ENCODE measurements at regions not wholly inside any gene's neighbourhood (a gene's known extent, or its start where the extent isn't known, plus 50 kb on each side); places are given as distances from the start of the nearest gene placed in this dataset.
"Not testable (repeated sequence)": the region's sequence is repeated elsewhere in the genome, so short reads cannot be mapped to it uniquely, and the experiment has no call there.

DNA sequence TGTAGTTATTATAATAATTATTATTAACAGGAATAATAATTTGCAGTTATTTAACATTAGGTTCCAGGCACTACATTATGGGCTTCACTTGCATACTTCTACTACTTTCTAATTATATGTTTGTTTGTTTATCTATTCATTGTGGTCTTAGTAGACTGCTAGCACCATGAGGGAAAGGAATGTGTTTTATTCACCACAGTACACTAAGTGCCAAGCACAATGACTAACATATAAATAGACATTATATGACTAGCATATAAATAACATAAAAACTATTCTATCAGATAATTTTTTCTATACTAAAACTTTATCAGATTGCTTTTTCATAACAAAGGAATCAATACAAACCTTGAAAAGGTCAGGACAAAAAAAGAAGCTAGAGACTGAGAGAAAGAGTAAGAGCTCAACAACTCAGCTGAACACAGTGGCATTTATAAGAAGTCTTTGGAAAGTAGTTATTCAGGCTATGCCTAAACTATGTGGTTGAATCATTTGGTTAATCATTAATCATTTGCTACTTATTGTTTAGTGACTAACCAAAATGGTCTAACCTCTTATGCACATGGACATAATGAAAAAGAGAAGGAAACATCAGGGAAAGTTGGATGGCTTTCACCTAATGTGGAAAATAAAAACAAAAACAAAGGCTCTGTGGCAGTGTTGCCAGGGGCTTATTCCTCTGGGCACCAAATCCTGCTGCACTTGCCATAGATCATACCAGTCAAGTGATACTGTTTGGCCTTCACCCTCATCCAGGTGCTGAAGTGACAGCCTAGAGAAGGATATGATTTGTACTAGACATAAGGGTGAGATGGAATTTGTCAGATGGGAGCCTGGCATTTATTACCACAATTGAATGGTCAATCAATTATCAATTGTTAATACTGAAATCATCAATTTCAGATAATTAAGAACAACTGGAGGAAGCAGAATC is 174.9 kb downstream of the ETAA1 start:
- no peak for DNase-seq (ENCODE audit: low read depth)

- no peak for DNase-seq (ENCODE audit: low read depth)
Measured at GRCh38 chr2:67572721-67573435, 175.7 kb downstream of the ETAA1 start.

DNA sequence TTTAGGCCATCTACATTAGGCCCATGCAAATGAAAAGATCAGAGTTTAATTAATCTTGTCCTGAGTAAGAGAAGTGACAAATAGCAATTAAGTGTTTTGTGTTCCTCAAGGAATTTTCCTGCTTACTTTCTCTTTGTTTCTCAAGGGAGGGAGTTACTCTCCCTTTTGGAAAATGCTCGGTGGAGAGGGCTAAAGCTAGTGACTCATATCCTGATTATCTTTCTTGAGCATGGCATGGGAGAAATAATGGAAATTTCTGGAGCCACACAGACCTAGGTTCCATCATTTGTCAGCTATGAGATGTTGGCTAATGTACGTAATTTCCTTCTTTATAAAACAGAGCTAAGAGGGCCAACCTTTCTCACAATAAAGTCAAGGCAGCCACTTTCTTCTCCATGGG is 177.1 kb downstream of the ETAA1 start:
- DNase-seq (ENCODE audit: low read depth) = no peak

DNA sequence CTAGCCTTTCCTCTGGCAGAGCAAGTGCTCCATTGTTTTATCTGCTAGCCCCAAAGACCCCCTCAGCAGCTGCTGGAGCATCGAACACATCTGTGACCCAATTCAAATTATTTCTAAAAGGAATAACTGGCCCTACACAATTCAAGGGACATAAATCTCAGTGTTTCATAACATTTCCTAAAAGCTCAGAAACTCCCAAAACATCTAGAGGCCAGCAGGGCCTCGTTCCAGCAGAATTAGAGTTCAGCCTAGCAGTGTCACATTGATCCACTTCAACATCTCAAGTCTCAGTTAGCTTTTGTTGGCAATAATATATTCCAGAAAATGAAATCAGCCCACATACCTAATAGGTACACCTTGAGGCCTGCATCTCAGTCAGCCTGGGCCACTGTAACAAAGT is 179.1 kb downstream of the ETAA1 start:
- DNase-seq (ENCODE audit: low read depth) = no peak

DNA sequence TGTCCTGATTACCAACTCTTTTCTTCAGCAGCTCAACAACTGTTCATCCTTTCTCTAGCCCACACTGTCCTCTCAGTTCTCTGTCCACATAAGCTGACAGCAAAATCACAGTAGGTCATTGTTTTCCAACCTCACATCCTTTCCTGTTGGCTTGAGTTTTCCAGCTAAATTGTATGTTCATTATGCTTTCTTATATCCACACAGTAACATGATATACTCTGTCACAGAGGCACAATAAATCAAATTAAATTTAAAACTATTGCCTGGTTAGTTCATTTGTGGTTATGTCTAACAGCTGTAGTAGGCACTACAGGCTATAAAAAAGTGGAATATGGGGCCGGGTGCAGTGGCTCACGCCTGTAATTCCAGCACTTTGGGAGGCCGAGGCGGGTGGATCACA is 179.9 kb downstream of the ETAA1 start:
- no peak for DNase-seq (ENCODE audit: low read depth)

DNA sequence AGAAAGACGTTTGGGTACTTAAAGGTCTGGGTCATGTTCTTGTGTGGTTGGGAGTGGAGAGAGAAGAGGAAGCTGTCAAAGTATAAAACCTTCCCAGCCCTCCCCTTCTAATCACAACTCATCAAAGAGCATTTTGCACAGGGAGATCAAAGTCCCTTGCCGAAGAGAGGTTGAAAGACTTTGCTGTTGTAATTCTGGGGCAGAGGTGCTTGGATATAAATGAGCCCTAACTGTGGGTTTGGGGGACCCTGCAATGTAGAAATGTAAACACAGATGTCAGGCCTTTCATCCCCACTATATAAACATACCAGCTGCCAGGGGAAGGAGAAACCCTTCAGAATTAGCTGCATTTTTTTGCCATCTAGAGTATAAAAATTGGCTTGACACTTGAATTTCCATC is 182.1 kb downstream of the ETAA1 start:
- no peak for DNase-seq (ENCODE audit: low read depth)

DNA sequence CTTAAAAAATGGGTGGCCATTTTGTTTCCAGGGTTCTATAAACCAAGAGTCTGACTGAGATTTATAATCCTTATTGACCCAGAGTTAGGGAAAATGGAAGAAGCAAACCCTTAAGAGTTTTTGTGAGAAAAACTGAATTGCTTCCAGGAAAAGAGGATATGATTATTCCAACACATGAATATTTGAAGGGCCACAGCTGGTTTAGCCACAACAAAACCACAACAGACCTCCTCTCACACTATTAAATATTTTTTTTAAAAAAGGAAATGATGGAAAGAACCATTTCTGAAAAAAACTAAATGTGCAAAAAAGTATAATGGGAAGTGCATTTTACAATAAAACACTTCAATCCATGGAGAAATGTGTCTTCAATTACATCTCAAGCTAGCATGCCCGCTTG is 182.7 kb downstream of the ETAA1 start:
- DNase-seq (ENCODE audit: low read depth) = no peak

GRCh38 chr2:67581751-67582150 is 184.6 kb downstream of the ETAA1 start:
- DNase-seq (ENCODE audit: low read depth) = no peak

GRCh38 chr2:67583185-67583584 is 186.1 kb downstream of the ETAA1 start:
- no peak for DNase-seq (ENCODE audit: low read depth)

- DNase-seq (ENCODE audit: low read depth) = no peak
Measured at GRCh38 chr2:67585400-67585799, 188.3 kb downstream of the ETAA1 start.

- not testable (repeated sequence) for DNase-seq (ENCODE audit: low read depth)
Measured at GRCh38 chr2:67589121-67589520, 192.0 kb downstream of the ETAA1 start.

- not testable (repeated sequence) for DNase-seq (ENCODE audit: low read depth)
Measured at GRCh38 chr2:67594522-67594921, 197.4 kb downstream of the ETAA1 start.

- DNase-seq (ENCODE audit: low read depth) = no peak
Measured at GRCh38 chr2:67596871-67597270, 199.7 kb downstream of the ETAA1 start.

GRCh38 chr2:67599561-67599960 is 202.4 kb downstream of the ETAA1 start:
- no peak for DNase-seq (ENCODE audit: low read depth)

DNA sequence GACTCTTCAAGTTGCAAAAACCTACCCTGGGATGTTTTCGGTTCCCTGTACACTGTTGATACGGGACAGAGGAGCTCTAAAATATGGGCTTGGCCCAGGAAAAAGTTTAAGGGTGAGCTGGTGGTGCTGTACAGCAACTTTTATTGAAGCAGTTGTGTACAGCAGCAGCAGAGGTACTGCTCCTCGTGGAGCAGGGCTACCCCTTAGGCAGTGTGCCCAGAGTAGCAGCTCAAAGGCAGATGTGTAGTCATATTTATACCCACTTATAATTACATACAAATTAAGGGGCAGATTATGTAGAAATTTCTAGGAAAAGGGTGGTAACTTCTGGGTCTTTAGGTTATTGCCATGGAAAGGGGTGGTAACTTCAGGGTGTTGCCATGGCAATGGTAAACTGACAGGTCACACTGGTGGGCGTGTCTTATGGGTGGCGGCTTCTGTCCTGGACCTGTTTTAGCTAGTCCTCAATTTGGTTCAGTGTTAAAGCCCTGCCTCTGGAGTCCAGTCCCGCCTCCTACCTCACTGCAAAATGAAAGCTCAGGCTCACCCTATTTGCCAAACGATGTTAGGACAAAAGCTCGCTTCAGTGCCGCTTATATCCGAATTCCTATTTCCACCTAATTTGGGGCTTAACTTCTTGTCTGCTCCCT is 203.2 kb downstream of the ETAA1 start:
- DNase-seq (ENCODE audit: low read depth) = no peak

DNA sequence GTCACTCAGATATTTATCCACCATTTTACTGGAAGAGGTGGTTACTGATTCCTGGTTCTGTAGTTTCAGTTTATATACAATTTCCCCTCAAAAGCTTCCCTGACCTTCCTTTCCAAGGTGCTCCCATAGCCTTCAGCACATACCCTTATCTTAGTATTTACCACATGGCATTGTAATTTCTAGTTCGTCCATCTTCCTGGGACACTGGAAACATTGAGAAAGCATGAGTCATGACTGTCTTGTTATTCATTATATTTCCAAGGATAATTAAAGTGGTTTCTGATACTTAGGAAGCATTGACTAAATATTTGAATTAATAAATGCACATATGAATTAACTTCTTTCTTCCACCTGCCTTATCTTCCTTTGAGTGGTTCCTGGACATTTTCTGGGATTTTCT is 203.8 kb downstream of the ETAA1 start:
- no peak for DNase-seq (ENCODE audit: low read depth)

DNA sequence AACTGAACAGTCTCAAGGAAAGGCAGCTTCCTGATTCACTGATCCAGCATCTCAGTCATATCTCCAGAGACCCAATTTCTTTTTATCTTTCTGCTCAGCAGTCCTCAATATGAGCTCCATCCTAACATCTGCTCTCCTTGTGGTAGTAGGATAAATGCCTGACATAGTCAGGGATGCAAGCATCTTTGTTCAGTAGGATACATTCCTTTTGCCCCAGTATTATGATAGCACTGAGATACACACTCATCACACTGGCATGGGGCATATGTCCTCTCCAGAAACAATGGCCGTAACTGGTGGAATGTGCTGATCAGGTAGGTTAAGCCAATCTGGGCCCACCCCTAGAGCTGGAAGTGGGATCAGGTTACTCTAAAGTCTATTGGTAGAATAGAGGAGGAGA is 207.2 kb downstream of the ETAA1 start:
- no peak for DNase-seq (ENCODE audit: low read depth)

DNA sequence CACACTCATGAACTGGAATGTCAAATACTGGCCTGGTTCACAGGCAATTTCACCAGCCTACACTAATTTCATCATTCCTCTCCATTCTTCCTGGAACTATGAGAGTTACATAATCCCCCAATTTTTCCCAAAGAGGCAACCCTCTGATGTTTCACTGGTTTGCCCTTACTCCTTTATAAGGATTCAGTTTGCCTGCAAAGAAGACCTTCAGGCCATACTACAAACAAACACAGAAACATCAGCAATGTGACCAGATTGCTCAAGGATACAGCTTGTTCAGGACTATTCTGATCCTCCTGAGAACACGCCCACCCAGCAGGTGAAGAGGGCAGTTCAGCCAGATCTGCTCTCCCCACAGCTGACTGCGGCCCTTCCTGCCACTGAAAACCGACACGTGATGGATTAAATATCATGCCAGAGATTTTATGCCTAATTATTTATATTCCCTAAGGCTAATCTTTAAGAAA is 215.5 kb downstream of the ETAA1 start:
- no peak for DNase-seq (ENCODE audit: low read depth)

GRCh38 chr2:67613227-67613626 is 216.1 kb downstream of the ETAA1 start:
- no peak for DNase-seq (ENCODE audit: low read depth)

DNA sequence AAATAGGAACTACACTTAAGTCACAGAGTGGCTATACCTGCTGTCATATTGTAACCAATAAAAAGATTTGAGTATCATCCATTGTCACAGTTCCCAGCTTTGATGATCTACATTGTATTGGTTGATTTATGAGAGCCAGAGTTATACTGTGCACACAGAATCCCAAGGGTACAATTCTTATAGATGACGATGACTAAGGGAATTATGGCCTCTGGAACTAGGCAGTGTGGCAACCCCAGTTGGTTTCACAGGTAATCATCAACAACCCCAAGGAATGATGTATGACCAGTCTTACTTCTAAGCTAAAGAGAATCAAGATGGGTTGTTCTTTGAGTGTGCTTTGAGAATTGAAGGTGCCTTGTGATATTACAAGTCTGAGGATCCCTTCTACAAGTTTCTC is 217.3 kb downstream of the ETAA1 start:
- no peak for DNase-seq (ENCODE audit: low read depth)

- no peak for DNase-seq (ENCODE audit: low read depth)
Measured at GRCh38 chr2:67616749-67617148, 219.6 kb downstream of the ETAA1 start.

- no peak for DNase-seq (ENCODE audit: low read depth)
Measured at GRCh38 chr2:67619204-67619603, 222.1 kb downstream of the ETAA1 start.

DNA sequence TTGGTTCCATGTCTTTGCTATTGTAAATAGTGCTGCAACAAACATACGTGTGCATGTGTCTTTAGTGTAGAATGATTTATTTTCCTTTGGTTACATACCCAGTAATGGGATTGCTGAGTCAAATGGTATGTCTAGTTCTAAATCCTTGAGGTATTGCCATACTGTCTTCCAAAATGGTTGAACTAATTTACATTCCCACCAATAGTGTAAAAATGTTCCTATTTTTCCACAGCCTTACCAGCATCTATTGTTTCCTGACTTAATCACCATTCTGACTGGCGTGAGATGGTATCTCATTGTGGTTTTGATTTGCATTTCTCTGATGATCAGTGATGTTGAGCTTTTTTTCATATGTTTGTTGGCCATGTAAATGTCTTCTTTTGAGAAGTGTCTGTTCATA is 226.6 kb downstream of the ETAA1 start:
- not testable (repeated sequence) for DNase-seq (ENCODE audit: low read depth)
